SK-N-SH (cell line): ENCODE measurements at regions not wholly inside any gene's neighbourhood (a gene's known extent, or its start where the extent isn't known, plus 50 kb on each side); places are given as distances from the start of the nearest gene placed in this dataset.

ENCODE experiments used
- CTCF ChIA-PET: fragments of 300-600, 350-600 bp; formaldehyde crosslinking; extraction: SDS; loops from one replicate; lab custom pipeline; 2021; lab: Yijun Ruan, JAX
- POLR2A ChIA-PET: fragments of 350-600 bp; sonication (Branson Sonifier 250); formaldehyde crosslinking; extraction: SDS; loops from one replicate; lab custom pipeline; 2020; ENCODE audit warnings: antibody characterized with exemption, inconsistent platforms; lab: Yijun Ruan, JAX
- DNase-seq: peaks from one replicate; pipeline ENCODE4 v3.0.0; 2012
- H2AFZ ChIP-seq: fragments of 200-600 bp; sonication (generic); 2 replicates; pipeline ENCODE4 v1.8.1; 2016; ENCODE audit warnings: antibody characterized with exemption, mild to moderate bottlenecking, low read depth
- H3F3A ChIP-seq: fragments of 200-600 bp; sonication (generic); replicated peaks from 2 replicates; pipeline ENCODE3; 2016; ENCODE audit warnings: antibody characterized with exemption, mild to moderate bottlenecking; ENCODE audit not compliant: insufficient read depth
- H3K27ac ChIP-seq, 2 experiments: fragments of 200-500 bp in 1 of 2; fragments of 200-600 bp in 1 of 2; sonication (Bioruptor generic) in 1 of 2; sonication (generic), shearing (Covaris generic) in 1 of 2; 2 replicates each; pipeline versions ENCODE4 v1.5.1 to v1.6.1; 2014 to 2016; ENCODE audit warnings: low read depth in 2 of 2, inconsistent platforms in 1 of 2, low read length in 1 of 2, mild to moderate bottlenecking in 1 of 2, mixed read lengths in 1 of 2
- H3K27me3 ChIP-seq: fragments of 200-600 bp; sonication (generic), shearing (Covaris generic); 2 replicates; pipeline ENCODE4 v1.6.1; 2016; ENCODE audit warnings: mixed run types; ENCODE audit not compliant: insufficient read depth
- H3K36me3 ChIP-seq, 2 experiments: fragments of 200-500 bp in 1 of 2; fragments of 200-600 bp in 1 of 2; sonication (Bioruptor generic) in 1 of 2; sonication (generic) in 1 of 2; replicated peaks in 1 of 2; 2 replicates each; pipeline versions ENCODE3 to v1.5.1; 2014 to 2016; ENCODE audit warnings: low read length in 1 of 2, mild to moderate bottlenecking in 1 of 2; ENCODE audit not compliant: insufficient read depth in 2 of 2, control insufficient read depth in 1 of 2
- H3K4me1 ChIP-seq, 2 experiments: fragments of 200-500 bp in 1 of 2; fragments of 200-600 bp in 1 of 2; sonication (Bioruptor generic) in 1 of 2; sonication (generic), shearing (Covaris generic) in 1 of 2; 2 replicates each; pipeline versions ENCODE4 v1.5.1 to v1.6.1; 2014 to 2016; ENCODE audit warnings: low read depth in 1 of 2, low read length in 1 of 2, mixed run types in 1 of 2; ENCODE audit not compliant: insufficient read depth in 2 of 2, control insufficient read depth in 1 of 2
- H3K4me2 ChIP-seq: fragments of 200-600 bp; sonication (generic), shearing (Covaris generic); 2 replicates; pipeline ENCODE4 v1.6.1; 2017; ENCODE audit warnings: mixed run types
- H3K4me3 ChIP-seq, 2 experiments: fragments of 200-500 bp in 1 of 2; fragments of 200-600 bp in 1 of 2; sonication (Bioruptor generic) in 1 of 2; sonication (generic), shearing (Covaris generic) in 1 of 2; 2 replicates each; pipeline versions ENCODE4 v1.5.1 to v1.8.1; 2014 to 2016; ENCODE audit warnings: low read depth in 2 of 2, inconsistent platforms in 1 of 2, low read length in 1 of 2, mild to moderate bottlenecking in 1 of 2, mixed read lengths in 1 of 2, moderate library complexity in 1 of 2
- H3K79me2 ChIP-seq: fragments of 200-600 bp; sonication (generic); 2 replicates; pipeline ENCODE4 v1.8.1; 2017; ENCODE audit warnings: mild to moderate bottlenecking; ENCODE audit not compliant: insufficient read depth
- H3K9ac ChIP-seq: fragments of 200-600 bp; sonication (generic); 2 replicates; pipeline ENCODE4 v1.6.1; 2017; ENCODE audit warnings: mixed run types
- H3K9me2 ChIP-seq: fragments of 200-600 bp; sonication (generic); 2 replicates; pipeline ENCODE4 v1.6.1; 2017; ENCODE audit warnings: mixed run types
- H3K9me3 ChIP-seq: fragments of 200-600 bp; sonication (generic); 2 replicates; pipeline ENCODE4 v1.6.1; 2017; ENCODE audit warnings: mixed run types, mild to moderate bottlenecking, moderate library complexity
- H4K20me1 ChIP-seq: fragments of 200-600 bp; sonication (generic); 2 replicates; pipeline ENCODE4 v1.6.1; 2017; ENCODE audit warnings: mild to moderate bottlenecking, mixed run types; ENCODE audit not compliant: insufficient read depth
- ELF1 ChIP-seq: IDR thresholded peaks from 2 replicates; pipeline ENCODE4 v1.4.0; 2012
- EZH2phosphoT487 ChIP-seq: fragments of 200-600 bp; sonication (generic); IDR thresholded peaks from 2 replicates; pipeline ENCODE4 v1.6.1; 2017; ENCODE audit warnings: low read depth, mixed run types, mild to moderate bottlenecking, antibody characterized with exemption, moderate library complexity, borderline replicate concordance
- FOSL2 ChIP-seq: IDR thresholded peaks from 2 replicates; pipeline ENCODE4 v1.4.0; 2012; ENCODE audit warnings: low read depth, mild to moderate bottlenecking, moderate library complexity, borderline replicate concordance
- FOXJ3 ChIP-seq: sonication (generic); formaldehyde crosslinking; IDR thresholded peaks from 2 replicates; pipeline ENCODE4 v1.5.1; 2020; ENCODE audit warnings: mild to moderate bottlenecking, missing genetic modification reagents
- FOXM1 ChIP-seq: IDR thresholded peaks from 2 replicates; pipeline ENCODE4 v1.4.0; 2012; ENCODE audit warnings: low read depth, mild to moderate bottlenecking
- GATA2 ChIP-seq: sonication (generic); formaldehyde crosslinking; IDR thresholded peaks from 2 replicates; pipeline ENCODE4 v1.5.0; 2020; ENCODE audit warnings: mild to moderate bottlenecking, missing genetic modification reagents
- MAX ChIP-seq: IDR thresholded peaks from 2 replicates; pipeline ENCODE4 v1.4.0; 2012; ENCODE audit warnings: low read depth
- MXI1 ChIP-seq: IDR thresholded peaks from 2 replicates; pipeline ENCODE4 v1.6.1; 2012; ENCODE audit warnings: mild to moderate bottlenecking, low read depth, low read length, improper control_type of control experiment
- NRF1 ChIP-seq: IDR thresholded peaks from 2 replicates; pipeline ENCODE4 v1.6.1; 2012; ENCODE audit warnings: low read depth, mild to moderate bottlenecking, low read length
- POLR2AphosphoS5 ChIP-seq: IDR thresholded peaks from 2 replicates; pipeline ENCODE4 v1.6.1; 2012; ENCODE audit warnings: low read depth, low read length
- RAD21 ChIP-seq: IDR thresholded peaks from 2 replicates; pipeline ENCODE4 v1.6.1; 2012; ENCODE audit warnings: mild to moderate bottlenecking, low read length
- RXRA ChIP-seq: IDR thresholded peaks from 2 replicates; pipeline ENCODE4 v1.4.0; 2012; ENCODE audit warnings: low read depth, mild to moderate bottlenecking, borderline replicate concordance
- YY1 ChIP-seq: IDR thresholded peaks from 2 replicates; pipeline ENCODE4 v1.4.0; 2012; ENCODE audit warnings: low read depth, mild to moderate bottlenecking
- WGBS: methylation state at CpG from one replicate; pipeline ENCODE4 v1.1.6; 2017; ENCODE audit warnings: low lambda C conversion rate; 5-methylcytosine and 5-hydroxymethylcytosine counted together
- TF ChIP-seq, protein P1 (sequence below): fragments of 150-350 bp; IDR thresholded peaks from 2 replicates; pipeline ENCODE4 v1.6.1; 2017; ENCODE audit warnings: antibody characterized with exemption, low read length, low read depth, borderline replicate concordance
- TF ChIP-seq, protein P2 (sequence below): IDR thresholded peaks from 2 replicates; pipeline ENCODE4 v1.4.0; 2012; ENCODE audit warnings: low read depth, borderline replicate concordance
- TF ChIP-seq, protein P3 (sequence below): IDR thresholded peaks from 2 replicates; pipeline ENCODE4 v1.4.0; 2012; ENCODE audit warnings: low read depth, borderline replicate concordance

GRCh38 chr1:224509907-224510306, 75.3 kb upstream of the WDR26 start:
- no peak overlapping the region for H3K9ac ChIP-seq
- H3K9me2 ChIP-seq = no peaks in the 10 kb centered on the region
- POLR2A ChIA-PET = no interaction called here
- CTCF ChIA-PET = interaction anchor here (3.1 to 3.2 kb wide), 2 partner anchors 342 to 413 kb away, joined by 15 to 39 read pairs; no protein-coding TSS in a partner anchor
- no peak overlapping the region for H3K4me2 ChIP-seq
- no peaks in the 10 kb centered on the region for H4K20me1 ChIP-seq
- no peak for DNase-seq
- no peaks in the 10 kb centered on the region for H3K79me2 ChIP-seq
- TF ChIP-seq RAD21 (no peak), MXI1 (no peak), FOSL2 (no peak), EZH2phosphoT487 (no peak), GATA2 (CRISPR knock-in tag) (no peak), NRF1 (no peak), YY1 (no peak), RXRA (no peak), POLR2AphosphoS5 (no peak), FOXJ3 (CRISPR knock-in tag) (no peak), ELF1 (no peak), MAX (no peak), FOXM1 (no peak)
- TF ChIP-seq, protein P1, sequence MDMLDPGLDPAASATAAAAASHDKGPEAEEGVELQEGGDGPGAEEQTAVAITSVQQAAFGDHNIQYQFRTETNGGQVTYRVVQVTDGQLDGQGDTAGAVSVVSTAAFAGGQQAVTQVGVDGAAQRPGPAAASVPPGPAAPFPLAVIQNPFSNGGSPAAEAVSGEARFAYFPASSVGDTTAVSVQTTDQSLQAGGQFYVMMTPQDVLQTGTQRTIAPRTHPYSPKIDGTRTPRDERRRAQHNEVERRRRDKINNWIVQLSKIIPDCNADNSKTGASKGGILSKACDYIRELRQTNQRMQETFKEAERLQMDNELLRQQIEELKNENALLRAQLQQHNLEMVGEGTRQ = no peak
- TF ChIP-seq, protein P2, sequence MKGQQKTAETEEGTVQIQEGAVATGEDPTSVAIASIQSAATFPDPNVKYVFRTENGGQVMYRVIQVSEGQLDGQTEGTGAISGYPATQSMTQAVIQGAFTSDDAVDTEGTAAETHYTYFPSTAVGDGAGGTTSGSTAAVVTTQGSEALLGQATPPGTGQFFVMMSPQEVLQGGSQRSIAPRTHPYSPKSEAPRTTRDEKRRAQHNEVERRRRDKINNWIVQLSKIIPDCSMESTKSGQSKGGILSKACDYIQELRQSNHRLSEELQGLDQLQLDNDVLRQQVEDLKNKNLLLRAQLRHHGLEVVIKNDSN = no peak
- TF ChIP-seq, protein P3, sequence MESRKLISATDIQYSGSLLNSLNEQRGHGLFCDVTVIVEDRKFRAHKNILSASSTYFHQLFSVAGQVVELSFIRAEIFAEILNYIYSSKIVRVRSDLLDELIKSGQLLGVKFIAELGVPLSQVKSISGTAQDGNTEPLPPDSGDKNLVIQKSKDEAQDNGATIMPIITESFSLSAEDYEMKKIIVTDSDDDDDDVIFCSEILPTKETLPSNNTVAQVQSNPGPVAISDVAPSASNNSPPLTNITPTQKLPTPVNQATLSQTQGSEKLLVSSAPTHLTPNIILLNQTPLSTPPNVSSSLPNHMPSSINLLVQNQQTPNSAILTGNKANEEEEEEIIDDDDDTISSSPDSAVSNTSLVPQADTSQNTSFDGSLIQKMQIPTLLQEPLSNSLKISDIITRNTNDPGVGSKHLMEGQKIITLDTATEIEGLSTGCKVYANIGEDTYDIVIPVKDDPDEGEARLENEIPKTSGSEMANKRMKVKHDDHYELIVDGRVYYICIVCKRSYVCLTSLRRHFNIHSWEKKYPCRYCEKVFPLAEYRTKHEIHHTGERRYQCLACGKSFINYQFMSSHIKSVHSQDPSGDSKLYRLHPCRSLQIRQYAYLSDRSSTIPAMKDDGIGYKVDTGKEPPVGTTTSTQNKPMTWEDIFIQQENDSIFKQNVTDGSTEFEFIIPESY = no peak
- TF ChIP-seq, all 33 proteins: peak for 0
- WGBS = 91% methylated on average over 6 of the region's 7 CpGs
- H3K27ac ChIP-seq = no peak overlapping the region
- H2AFZ ChIP-seq = no peak overlapping the region
- H3K4me1 ChIP-seq = peaks cover 0 to 7% of the 10 kb centered on the region in 2 experiments
- no peaks in the 10 kb centered on the region for H3K27me3 ChIP-seq
- H3K36me3 ChIP-seq = no peaks in the 10 kb centered on the region
- H3K9me3 ChIP-seq = no peaks in the 10 kb centered on the region
- H3F3A ChIP-seq = peaks cover 8% of the 10 kb centered on the region
- no peak overlapping the region for H3K4me3 ChIP-seq
